CD4-positive, alpha-beta T cell (primary cell): ENCODE measurements at regions not wholly inside any gene's neighbourhood (a gene's known extent, or its start where the extent isn't known, plus 50 kb on each side); places are given as distances from the start of the nearest gene placed in this dataset.

Experiments used
- ATAC-seq: fragments of 200-7000 bp; cut with Tn5 transposase; one replicate; pipeline ENCODE4 v1.10.0; 2022; ENCODE audit warnings: mild to moderate bottlenecking; ENCODE audit not compliant: poor library complexity
- CTCF ChIA-PET: fragments of 350-600 bp; sonication (Branson Sonifier 250); formaldehyde crosslinking; loops from one replicate; lab custom pipeline; 2021; ENCODE audit warnings: antibody characterized with exemption, inconsistent platforms; lab: Charles Lee
- POLR2A ChIA-PET: fragments of 350-600 bp; sonication (Branson Sonifier 250); formaldehyde crosslinking; loops from one replicate; lab custom pipeline; 2021; ENCODE audit warnings: antibody characterized with exemption, inconsistent platforms; lab: Charles Lee
- DNase-seq, 14 experiments: peaks; one replicate each; pipeline ENCODE4 v3.0.0-alpha.2; 2013 to 2020; ENCODE audit warnings: mixed read lengths in 2 of 14
- H3K27ac ChIP-seq, 2 donors: one replicate each; pipeline versions ENCODE4 v1.5.1 to v1.7.0; 2013; ENCODE audit warnings: low read length in 2 of 2, low read depth in 1 of 2, mild to moderate bottlenecking in 1 of 2
- H3K27me3 ChIP-seq, 2 experiments: 1 replicate in 1 of 2; 2 replicates in 1 of 2; pipeline versions ENCODE4 v1.6.1 to v1.7.0; 2013; ENCODE audit warnings: low read length in 2 of 2, control low read depth in 1 of 2, mild to moderate bottlenecking in 1 of 2, moderate library complexity in 1 of 2; ENCODE audit not compliant: insufficient read depth in 2 of 2, control insufficient read depth in 1 of 2
- H3K36me3 ChIP-seq: one replicate; pipeline ENCODE4 v1.6.1; 2013; ENCODE audit warnings: low read length, control low read depth; ENCODE audit not compliant: insufficient read depth
- H3K4me1 ChIP-seq: one replicate; pipeline ENCODE4 v1.6.1; 2013; ENCODE audit warnings: low read length, control low read depth; ENCODE audit not compliant: insufficient read depth
- H3K4me3 ChIP-seq: one replicate; pipeline ENCODE4 v1.5.1; 2013; ENCODE audit warnings: mild to moderate bottlenecking, low read length, moderate library complexity
- H3K9me3 ChIP-seq, 2 experiments: 1 replicate in 1 of 2; 2 replicates in 1 of 2; pipeline versions ENCODE4 v1.6.1 to v1.7.0; 2013; ENCODE audit warnings: low read length in 2 of 2, mild to moderate bottlenecking in 2 of 2, control low read depth in 1 of 2, moderate library complexity in 1 of 2; ENCODE audit not compliant: control insufficient read depth in 1 of 2, insufficient read depth in 1 of 2
- H3K27ac Mint-ChIP-seq: one replicate; pipeline ENCODE4 v1.8.0; 2020; ENCODE audit warnings: mixed read lengths
- H3K27me3 Mint-ChIP-seq: one replicate; pipeline ENCODE4 v1.8.0; 2021; ENCODE audit warnings: mixed read lengths
- H3K36me3 Mint-ChIP-seq: one replicate; pipeline ENCODE4 v1.8.0; 2021; ENCODE audit warnings: low read depth, mixed read lengths
- H3K4me1 Mint-ChIP-seq: one replicate; pipeline ENCODE4 v1.8.0; 2021; ENCODE audit warnings: low read depth, mixed read lengths
- H3K4me3 Mint-ChIP-seq: one replicate; pipeline ENCODE4 v1.8.0; 2020; ENCODE audit warnings: mild to moderate bottlenecking, mixed read lengths
- H3K9me3 Mint-ChIP-seq: one replicate; pipeline ENCODE4 v1.8.0; 2020; ENCODE audit warnings: mixed read lengths
- intact Hi-C, 2 experiments: fragments of 100-400 bp; cut with DNase I in 1 of 2; cut with micrococcal nuclease in 1 of 2; formaldehyde crosslinking; loops; one replicate each; pipeline versions ENCODE4 v1.15.1 to v1.9.0; 2023 to 2025; cut with DNase I, micrococcal nuclease
- TF ChIP-seq, protein P1 (sequence below): fragments of 200-600 bp; IDR thresholded peaks from one replicate; pipeline ENCODE4 v1.8.0; 2022; ENCODE audit warnings: antibody characterized with exemption, mild to moderate bottlenecking

- no peaks in the 10 kb centered on the region for H3K9me3 ChIP-seq
- H3K4me3 ChIP-seq, result no peak overlapping the region
- ChIA-PET CTCF (interaction anchor here (1.3 kb wide), 1 partner anchor 37 kb away, joined by 3 read pairs; no protein-coding TSS in a partner anchor), POLR2A (no interaction called here)
- H3K27ac ChIP-seq, result no peak overlapping the region
- Mint-ChIP-seq H3K4me1 (no peaks in the 10 kb centered on the region), H3K4me3 (no peak overlapping the region), H3K27ac (no peak overlapping the region), H3K27me3 (peaks cover 2% of the 10 kb centered on the region), H3K9me3 (no peaks in the 10 kb centered on the region), H3K36me3 (no peaks in the 10 kb centered on the region)
- H3K4me1 ChIP-seq, result no peaks in the 10 kb centered on the region
- ATAC-seq (no peak), DNase-seq (no peak)
- H3K27me3 ChIP-seq, result no peaks in the 10 kb centered on the region
- TF ChIP-seq, protein P1, sequence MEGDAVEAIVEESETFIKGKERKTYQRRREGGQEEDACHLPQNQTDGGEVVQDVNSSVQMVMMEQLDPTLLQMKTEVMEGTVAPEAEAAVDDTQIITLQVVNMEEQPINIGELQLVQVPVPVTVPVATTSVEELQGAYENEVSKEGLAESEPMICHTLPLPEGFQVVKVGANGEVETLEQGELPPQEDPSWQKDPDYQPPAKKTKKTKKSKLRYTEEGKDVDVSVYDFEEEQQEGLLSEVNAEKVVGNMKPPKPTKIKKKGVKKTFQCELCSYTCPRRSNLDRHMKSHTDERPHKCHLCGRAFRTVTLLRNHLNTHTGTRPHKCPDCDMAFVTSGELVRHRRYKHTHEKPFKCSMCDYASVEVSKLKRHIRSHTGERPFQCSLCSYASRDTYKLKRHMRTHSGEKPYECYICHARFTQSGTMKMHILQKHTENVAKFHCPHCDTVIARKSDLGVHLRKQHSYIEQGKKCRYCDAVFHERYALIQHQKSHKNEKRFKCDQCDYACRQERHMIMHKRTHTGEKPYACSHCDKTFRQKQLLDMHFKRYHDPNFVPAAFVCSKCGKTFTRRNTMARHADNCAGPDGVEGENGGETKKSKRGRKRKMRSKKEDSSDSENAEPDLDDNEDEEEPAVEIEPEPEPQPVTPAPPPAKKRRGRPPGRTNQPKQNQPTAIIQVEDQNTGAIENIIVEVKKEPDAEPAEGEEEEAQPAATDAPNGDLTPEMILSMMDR, result no peak
- no peaks in the 10 kb centered on the region for H3K36me3 ChIP-seq
- intact Hi-C loops, result no loop called here
These were observed 149.7 kb upstream of the STARD13 start for GRCh38 chr13:33435207-33435606.

DNA sequence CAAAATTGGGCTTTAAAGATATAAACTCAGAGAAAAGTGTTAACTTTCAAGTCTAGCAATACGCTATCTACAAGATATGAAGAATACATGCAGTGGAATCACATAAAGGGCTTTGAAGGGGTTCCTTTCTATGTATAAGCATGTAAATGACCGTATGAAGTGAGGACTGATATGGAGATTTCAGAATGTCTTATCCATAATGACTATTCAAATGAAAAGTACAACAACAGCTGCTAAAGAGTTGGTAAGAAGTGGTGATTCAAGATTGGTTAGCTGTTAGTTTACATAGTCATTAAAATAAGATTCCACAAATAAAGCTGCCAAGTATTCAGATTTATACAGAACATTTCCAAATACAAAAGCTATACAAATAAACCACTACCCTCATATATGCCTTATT, 153.4 kb upstream of the STARD13 start:
- peaks cover 11% of the 10 kb centered on the region for H3K27me3 Mint-ChIP-seq
- H3K36me3 Mint-ChIP-seq, result no peaks in the 10 kb centered on the region
- Histone ChIP-seq H3K27me3 (no peaks in the 10 kb centered on the region), H3K36me3 (no peaks in the 10 kb centered on the region), H3K27ac (no peak overlapping the region), H3K4me3 (no peak overlapping the region), H3K4me1 (no peaks in the 10 kb centered on the region), H3K9me3 (no peaks in the 10 kb centered on the region)
- TF ChIP-seq, protein P1, result no peak
- CTCF ChIA-PET, result interaction anchor here (1.0 kb wide), 1 partner anchor 14 kb away, joined by 3 read pairs; no protein-coding TSS in a partner anchor
- intact Hi-C loops, result no loop called here
- no peak for DNase-seq
- no peaks in the 10 kb centered on the region for H3K9me3 Mint-ChIP-seq
- ATAC-seq, result no peak
- H3K27ac Mint-ChIP-seq, result no peak overlapping the region
- H3K4me3 Mint-ChIP-seq, result no peak overlapping the region
- POLR2A ChIA-PET, result no interaction called here
- no peaks in the 10 kb centered on the region for H3K4me1 Mint-ChIP-seq

DNA sequence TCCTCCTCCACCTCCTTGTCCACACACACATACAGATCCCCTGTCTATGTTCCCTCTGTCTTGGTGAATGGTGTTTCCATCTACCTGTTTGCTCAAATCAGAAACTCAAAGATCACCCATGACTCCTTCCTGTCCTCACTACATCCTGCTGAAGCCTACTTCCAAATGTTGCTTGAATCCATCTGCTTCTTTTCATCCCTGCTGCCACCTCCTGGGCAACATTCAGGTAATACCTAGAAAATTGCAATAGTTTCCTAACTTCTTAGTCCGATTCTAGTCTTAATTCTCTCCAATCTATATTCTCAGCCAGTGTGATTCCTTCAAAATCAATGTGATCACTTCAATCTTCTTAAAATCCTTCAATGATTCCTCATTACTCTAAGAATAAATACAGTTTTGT, 155.5 kb upstream of the STARD13 start:
- POLR2A ChIA-PET, result no interaction called here
- Histone ChIP-seq H3K4me1 (no peaks in the 10 kb centered on the region), H3K27me3 (no peaks in the 10 kb centered on the region), H3K9me3 (no peaks in the 10 kb centered on the region), H3K4me3 (no peak overlapping the region), H3K36me3 (no peaks in the 10 kb centered on the region), H3K27ac (no peak overlapping the region)
- Mint-ChIP-seq H3K9me3 (no peaks in the 10 kb centered on the region), H3K27ac (no peak overlapping the region), H3K36me3 (no peaks in the 10 kb centered on the region), H3K4me3 (no peak overlapping the region), H3K4me1 (no peaks in the 10 kb centered on the region), H3K27me3 (peaks cover 11% of the 10 kb centered on the region)
- TF ChIP-seq, protein P1, result no peak
- ATAC-seq (no peak), DNase-seq (no peak)
- intact Hi-C loops, result no loop called here
- CTCF ChIA-PET, result no interaction called here
